Stimulated activated CD4-positive, alpha-beta T cell treated with anti-CD3 and anti-CD28 coated beads, Interleukin-2, amount 100 ng/mL, for 24 hours (primary cell): ENCODE measurements at regions not wholly inside any gene's neighbourhood (a gene's known extent, or its start where the extent isn't known, plus 50 kb on each side); places are given as distances from the start of the nearest gene placed in this dataset.
"Not testable (repeated sequence)": the region's sequence is repeated elsewhere in the genome, so short reads cannot be mapped to it uniquely, and the experiment has no call there.

Source experiments
- DNase-seq, 2 donors: peaks; one replicate each; pipeline ENCODE4 v3.0.0-alpha.2; 2020

- DNase-seq = no peak
Measured at GRCh38 chr12:46617167-46617566, 208.6 kb downstream of the SLC38A4 start.

GRCh38 chr12:46610754-46611153, 215.0 kb downstream of the SLC38A4 start:
- no peak for DNase-seq

GRCh38 chr12:46609674-46610073, 216.1 kb downstream of the SLC38A4 start:
- DNase-seq = no peak

GRCh38 chr12:46609273-46609623, 216.5 kb downstream of the SLC38A4 start:
- no peak for DNase-seq

- DNase-seq = no peak
Measured at GRCh38 chr12:46608431-46609272, 217.1 kb downstream of the SLC38A4 start.

- no peak for DNase-seq
Measured at GRCh38 chr12:46604684-46605083, 221.1 kb downstream of the SLC38A4 start.

GRCh38 chr12:46603776-46604456, 221.9 kb downstream of the SLC38A4 start:
- DNase-seq = no peak

- DNase-seq = no peak
Measured at GRCh38 chr12:46602474-46602873, 223.3 kb downstream of the SLC38A4 start.

- no peak for DNase-seq
Measured at GRCh38 chr12:46590991-46591703, 218.6 kb upstream of the SLC38A2 start.

- DNase-seq = peak; percentile 6 to 25
Measured at GRCh38 chr12:46585854-46586621, 213.5 kb upstream of the SLC38A2 start.

GRCh38 chr12:46584098-46584497, 211.5 kb upstream of the SLC38A2 start:
- not testable (repeated sequence) for DNase-seq

GRCh38 chr12:46581990-46582389, 209.4 kb upstream of the SLC38A2 start:
- not testable (repeated sequence) for DNase-seq

GRCh38 chr12:46580445-46580844, 207.9 kb upstream of the SLC38A2 start:
- no peak for DNase-seq

- DNase-seq = no peak
Measured at GRCh38 chr12:46579474-46579873, 206.9 kb upstream of the SLC38A2 start.

- no peak for DNase-seq
Measured at GRCh38 chr12:46578190-46578982, 205.8 kb upstream of the SLC38A2 start.

GRCh38 chr12:46577063-46577776, 204.6 kb upstream of the SLC38A2 start:
- DNase-seq = no peak

GRCh38 chr12:46574847-46575246, 202.3 kb upstream of the SLC38A2 start:
- no peak for DNase-seq

- DNase-seq = no peak
Measured at GRCh38 chr12:46573347-46573658, 200.7 kb upstream of the SLC38A2 start.

- no peak for DNase-seq
Measured at GRCh38 chr12:46572644-46573346, 200.2 kb upstream of the SLC38A2 start.

- DNase-seq = no peak
Measured at GRCh38 chr12:46571608-46572007, 199.0 kb upstream of the SLC38A2 start.
